Gastroesophageal sphincter (tissue), 4 donors: ENCODE measurements at regions not wholly inside any gene's neighbourhood (a gene's known extent, or its start where the extent isn't known, plus 50 kb on each side); places are given as distances from the start of the nearest gene placed in this dataset.
"Not testable (repeated sequence)": the region's sequence is repeated elsewhere in the genome, so short reads cannot be mapped to it uniquely, and the experiment has no call there.

Experiments
- ATAC-seq: fragments of 150-250 bp; one replicate; pipeline ENCODE4 v1.9.1; 2016; ENCODE audit warnings: mild to moderate bottlenecking, moderate library complexity
- H3K27ac ChIP-seq, 4 donors: fragments of 200-600 bp; sonication (generic) in 3 of 4; 1 replicate in 3 of 4; 2 replicates in 1 of 4; pipeline ENCODE4 v1.5.1; 2016 to 2019
- H3K27me3 ChIP-seq: fragments of 200-600 bp; sonication (generic); one replicate; pipeline ENCODE4 v1.5.1; 2019
- H3K36me3 ChIP-seq, 2 donors: fragments of 200-600 bp; sonication (generic); one replicate each; pipeline ENCODE4 v1.5.1; 2019; ENCODE audit warnings: control low read depth in 1 of 2
- H3K4me1 ChIP-seq, 3 donors: fragments of 200-600 bp; sonication (generic); 1 replicate in 2 of 3; 2 replicates in 1 of 3; pipeline ENCODE4 v1.5.1; 2016 to 2019; ENCODE audit warnings: control low read depth in 2 of 3
- H3K4me3 ChIP-seq, 2 donors: fragments of 200-600 bp; sonication (generic); one replicate each; pipeline ENCODE4 v1.5.1; 2019; ENCODE audit warnings: mild to moderate bottlenecking in 1 of 2, moderate library complexity in 1 of 2
- H3K9me3 ChIP-seq, 3 donors: fragments of 200-600 bp; sonication (generic); one replicate each; pipeline ENCODE4 v1.5.1; 2017 to 2019; ENCODE audit warnings: control low read depth in 2 of 3
- EP300 ChIP-seq: sonication (generic); formaldehyde crosslinking; IDR thresholded peaks from one replicate; pipeline ENCODE4 v1.6.1; 2017; ENCODE audit warnings: antibody characterized with exemption, mild to moderate bottlenecking
- POLR2A ChIP-seq, 2 donors: fragments of 450-650 bp; IDR thresholded peaks; one replicate each; pipeline ENCODE4 v1.6.1; 2017; ENCODE audit warnings: antibody characterized with exemption in 2 of 2, mild to moderate bottlenecking in 2 of 2, moderate library complexity in 1 of 2
- POLR2AphosphoS5 ChIP-seq: sonication (generic); formaldehyde crosslinking; IDR thresholded peaks from one replicate; pipeline ENCODE4 v1.6.1; 2017; ENCODE audit warnings: antibody characterized with exemption
- WGBS, 2 donors: methylation state at CpG; one replicate each; pipeline ENCODE4 v1.1.5; 2018; ENCODE audit warnings: low coverage in 1 of 2; 5-methylcytosine and 5-hydroxymethylcytosine counted together
- TF ChIP-seq, protein P1 (sequence below), 4 experiments: fragments of 200-600 bp in 2 of 4; fragments of 450-650 bp in 2 of 4; sonication (generic) in 1 of 4; IDR thresholded peaks; one replicate each; pipeline ENCODE4 v1.5.1; 2017 to 2019; ENCODE audit warnings: antibody characterized with exemption in 4 of 4, mild to moderate bottlenecking in 2 of 4, moderate library complexity in 2 of 4

DNA sequence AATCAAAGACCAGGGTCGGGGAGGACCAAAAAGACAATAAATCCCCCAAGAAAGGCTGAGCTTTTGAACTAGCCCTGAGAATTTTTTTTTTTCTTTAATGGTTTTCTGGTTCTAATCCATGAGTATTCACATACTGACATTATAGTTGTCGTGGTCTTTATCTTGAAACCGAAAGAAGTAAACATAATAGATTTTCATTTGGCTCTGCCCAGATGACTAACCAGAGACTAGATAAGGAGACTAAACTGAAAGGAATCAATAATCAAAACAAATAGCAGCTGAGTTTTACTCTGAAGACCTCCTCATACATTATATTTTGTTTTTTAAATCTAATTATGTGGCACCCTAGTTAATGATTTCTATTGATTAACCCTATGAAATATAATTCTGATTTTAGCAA is 381.4 kb downstream of the CNTN3 start:
- H3K4me3 ChIP-seq = no peak overlapping the region
- H3K4me1 ChIP-seq = no peaks in the 10 kb centered on the region
- no peaks in the 10 kb centered on the region for H3K9me3 ChIP-seq
- TF ChIP-seq EP300 = no peak
- TF ChIP-seq POLR2A (IDR thresholded peaks at IDR 0.05) = no peak
- TF ChIP-seq POLR2AphosphoS5 = no peak
- TF ChIP-seq, protein P1, sequence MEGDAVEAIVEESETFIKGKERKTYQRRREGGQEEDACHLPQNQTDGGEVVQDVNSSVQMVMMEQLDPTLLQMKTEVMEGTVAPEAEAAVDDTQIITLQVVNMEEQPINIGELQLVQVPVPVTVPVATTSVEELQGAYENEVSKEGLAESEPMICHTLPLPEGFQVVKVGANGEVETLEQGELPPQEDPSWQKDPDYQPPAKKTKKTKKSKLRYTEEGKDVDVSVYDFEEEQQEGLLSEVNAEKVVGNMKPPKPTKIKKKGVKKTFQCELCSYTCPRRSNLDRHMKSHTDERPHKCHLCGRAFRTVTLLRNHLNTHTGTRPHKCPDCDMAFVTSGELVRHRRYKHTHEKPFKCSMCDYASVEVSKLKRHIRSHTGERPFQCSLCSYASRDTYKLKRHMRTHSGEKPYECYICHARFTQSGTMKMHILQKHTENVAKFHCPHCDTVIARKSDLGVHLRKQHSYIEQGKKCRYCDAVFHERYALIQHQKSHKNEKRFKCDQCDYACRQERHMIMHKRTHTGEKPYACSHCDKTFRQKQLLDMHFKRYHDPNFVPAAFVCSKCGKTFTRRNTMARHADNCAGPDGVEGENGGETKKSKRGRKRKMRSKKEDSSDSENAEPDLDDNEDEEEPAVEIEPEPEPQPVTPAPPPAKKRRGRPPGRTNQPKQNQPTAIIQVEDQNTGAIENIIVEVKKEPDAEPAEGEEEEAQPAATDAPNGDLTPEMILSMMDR (IDR thresholded peaks at IDR 0.05) = no peak
- no peak overlapping the region for H3K27ac ChIP-seq
- H3K36me3 ChIP-seq = no peaks in the 10 kb centered on the region
- 41 to 55% methylated on average over 3 of the region's 3 CpGs for WGBS, 2 donors
- no peak for ATAC-seq
- H3K27me3 ChIP-seq = no peaks in the 10 kb centered on the region

DNA sequence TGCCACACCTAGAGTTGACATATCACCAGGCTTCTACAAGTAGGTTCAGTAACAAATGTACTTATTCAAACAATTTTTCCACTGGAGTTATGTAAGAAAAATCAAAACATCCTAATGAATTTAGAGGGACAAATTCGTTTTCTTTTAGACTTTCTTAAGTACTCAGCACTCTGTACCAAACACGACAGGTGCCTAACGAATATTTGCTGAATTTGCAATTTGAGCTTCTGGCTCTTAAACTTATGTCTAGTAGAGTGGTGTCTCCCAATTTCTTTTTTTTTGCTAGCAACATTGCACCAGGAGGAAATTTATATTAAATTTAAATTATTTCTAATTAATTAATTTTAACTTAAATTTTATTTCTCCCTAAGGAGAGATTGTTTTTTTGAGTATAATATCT is 397.0 kb downstream of the CNTN3 start:
- no peaks in the 10 kb centered on the region for H3K9me3 ChIP-seq
- no peak overlapping the region for H3K4me3 ChIP-seq
- H3K27ac ChIP-seq = no peak overlapping the region
- WGBS, 2 donors = 56 to 71% methylated on average over 3 of the region's 3 CpGs
- H3K36me3 ChIP-seq = no peaks in the 10 kb centered on the region
- no peak for ATAC-seq
- no peaks in the 10 kb centered on the region for H3K4me1 ChIP-seq
- H3K27me3 ChIP-seq = no peaks in the 10 kb centered on the region
- TF ChIP-seq, protein P1 (IDR thresholded peaks at IDR 0.05) = no peak
- no peak for TF ChIP-seq POLR2AphosphoS5
- no peak for TF ChIP-seq EP300
- no peak for TF ChIP-seq POLR2A (IDR thresholded peaks at IDR 0.05)

DNA sequence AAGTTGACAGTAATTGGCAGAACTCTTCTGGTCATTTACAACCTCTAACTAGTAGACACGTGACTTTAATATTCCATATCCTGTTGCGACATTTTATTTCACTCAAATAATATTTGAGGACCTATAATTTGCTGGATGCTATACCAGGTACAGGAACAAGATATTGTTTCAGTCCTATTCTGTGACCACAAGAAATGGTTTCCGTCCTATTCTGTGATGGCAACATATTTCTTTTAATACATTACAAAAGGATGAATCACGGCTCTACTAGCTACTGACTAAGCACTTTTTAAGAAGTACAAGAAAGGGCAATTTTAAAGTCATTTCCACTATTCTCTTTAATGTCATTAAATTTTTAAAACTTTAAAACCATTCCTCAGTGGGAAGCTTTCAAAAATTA is 400.2 kb downstream of the CNTN3 start:
- no peak overlapping the region for H3K4me3 ChIP-seq
- WGBS, 2 donors = 84 to 85% methylated on average over 3 to 4 of the region's 4 CpGs

DNA sequence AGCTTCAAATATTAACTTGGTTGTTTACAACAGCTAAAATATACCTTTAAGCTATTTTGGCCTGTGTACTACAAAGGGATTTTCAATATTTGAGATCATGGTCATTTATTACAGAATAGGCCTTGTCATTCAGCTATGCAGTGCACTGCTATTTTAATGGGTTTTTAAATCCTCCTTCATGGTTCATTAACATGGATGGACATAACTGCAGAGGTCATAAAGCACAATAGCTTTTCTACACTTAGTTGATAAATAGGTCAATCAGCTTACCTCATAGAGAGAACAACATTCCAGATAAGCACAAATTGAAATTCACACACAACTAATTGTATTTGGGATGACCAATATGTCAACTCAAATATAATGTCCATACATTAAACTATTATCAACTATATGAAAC is 403.7 kb downstream of the CNTN3 start:
- H3K4me1 ChIP-seq = no peaks in the 10 kb centered on the region
- no peaks in the 10 kb centered on the region for H3K36me3 ChIP-seq
- no peak overlapping the region for H3K4me3 ChIP-seq
- TF ChIP-seq POLR2AphosphoS5 (no peak), EP300 (no peak), POLR2A (IDR thresholded peaks at IDR 0.05) (no peak)
- TF ChIP-seq, protein P1 (IDR thresholded peaks at IDR 0.05) = no peak
- H3K9me3 ChIP-seq = no peaks in the 10 kb centered on the region
- no peak overlapping the region for H3K27ac ChIP-seq
- no peak for ATAC-seq
- no peaks in the 10 kb centered on the region for H3K27me3 ChIP-seq

More for the DNA sequence above, 400.2 kb downstream of the CNTN3 start:
- no peaks in the 10 kb centered on the region for H3K4me1 ChIP-seq
- H3K27me3 ChIP-seq = no peaks in the 10 kb centered on the region
- H3K9me3 ChIP-seq = no peaks in the 10 kb centered on the region
- ATAC-seq = no peak
- no peak for TF ChIP-seq POLR2AphosphoS5
- no peak for TF ChIP-seq EP300
- no peak for TF ChIP-seq POLR2A (IDR thresholded peaks at IDR 0.05)
- TF ChIP-seq, protein P1 (IDR thresholded peaks at IDR 0.05) = no peak
- no peak overlapping the region for H3K27ac ChIP-seq
- no peaks in the 10 kb centered on the region for H3K36me3 ChIP-seq

DNA sequence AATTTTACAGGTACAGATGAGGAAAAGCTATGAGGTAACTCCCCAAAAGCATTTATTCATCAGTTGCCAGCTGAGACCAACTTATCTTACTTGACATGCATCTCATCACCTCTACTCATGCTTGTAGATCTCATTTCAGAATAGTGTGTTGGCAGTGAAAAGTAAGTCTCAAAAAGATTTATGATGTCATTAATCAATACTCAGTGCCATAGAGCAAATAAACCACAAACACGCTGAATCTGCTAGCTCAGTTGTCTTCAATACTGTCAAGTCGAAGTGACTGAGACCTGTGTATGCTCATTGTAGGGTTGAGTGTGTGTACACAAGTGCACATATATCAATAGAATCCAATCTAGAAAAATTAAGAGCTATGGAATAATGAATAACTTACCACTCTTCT is 413.5 kb downstream of the CNTN3 start:
- Histone ChIP-seq H3K9me3 (no peaks in the 10 kb centered on the region), H3K27ac (no peak overlapping the region), H3K4me1 (no peaks in the 10 kb centered on the region), H3K4me3 (no peak overlapping the region), H3K27me3 (peaks cover 7% of the 10 kb centered on the region), H3K36me3 (no peaks in the 10 kb centered on the region)
- TF ChIP-seq, protein P1 (IDR thresholded peaks at IDR 0.05) = no peak
- no peak for TF ChIP-seq POLR2A (IDR thresholded peaks at IDR 0.05)
- no peak for TF ChIP-seq POLR2AphosphoS5
- no peak for TF ChIP-seq EP300
- ATAC-seq = no peak
- WGBS, 2 donors = 42 to 75% methylated on average over 2 of the region's 2 CpGs

DNA sequence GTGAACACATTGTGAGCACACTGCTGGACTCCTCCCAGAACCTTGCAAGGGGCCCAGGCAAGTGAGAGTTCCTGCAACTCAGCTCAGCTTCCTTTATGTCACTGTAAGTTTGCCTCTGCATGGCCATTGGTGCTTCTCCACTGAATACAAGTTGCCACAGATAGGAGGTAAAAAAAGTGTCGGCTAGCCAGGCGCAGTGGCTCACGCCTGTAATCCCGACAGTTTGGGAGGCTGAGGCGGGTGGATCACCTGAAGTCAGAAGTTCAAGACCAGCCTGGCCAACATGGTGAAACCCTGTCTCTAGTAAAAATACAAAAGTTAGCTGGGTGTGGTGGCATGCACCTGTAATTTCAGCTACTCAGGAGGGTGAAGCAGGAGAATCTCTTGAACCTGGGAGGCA is 435.8 kb downstream of the CNTN3 start:
- H3K9me3 ChIP-seq, ATAC-seq, H3K36me3 ChIP-seq, H3K4me3 ChIP-seq, H3K27ac ChIP-seq, H3K4me1 ChIP-seq, H3K27me3 ChIP-seq: not testable (repeated sequence)
- WGBS, 2 donors = 92% methylated on average over 4 of the region's 5 CpGs; no CpG with 5 or more reads in 1 of the 2 donors
